SK-N-SH (cell line): ENCODE measurements at regions not wholly inside any gene's neighbourhood (a gene's known extent, or its start where the extent isn't known, plus 50 kb on each side); places are given as distances from the start of the nearest gene placed in this dataset.

Experiments used
- CTCF ChIA-PET: fragments of 300-600, 350-600 bp; formaldehyde crosslinking; extraction: SDS; loops from one replicate; lab custom pipeline; 2021; lab: Yijun Ruan, JAX
- POLR2A ChIA-PET: fragments of 350-600 bp; sonication (Branson Sonifier 250); formaldehyde crosslinking; extraction: SDS; loops from one replicate; lab custom pipeline; 2020; ENCODE audit warnings: antibody characterized with exemption, inconsistent platforms; lab: Yijun Ruan, JAX
- DNase-seq: peaks from one replicate; pipeline ENCODE4 v3.0.0; 2012
- H2AFZ ChIP-seq: fragments of 200-600 bp; sonication (generic); 2 replicates; pipeline ENCODE4 v1.8.1; 2016; ENCODE audit warnings: antibody characterized with exemption, mild to moderate bottlenecking, low read depth
- H3F3A ChIP-seq: fragments of 200-600 bp; sonication (generic); replicated peaks from 2 replicates; pipeline ENCODE3; 2016; ENCODE audit warnings: antibody characterized with exemption, mild to moderate bottlenecking; ENCODE audit not compliant: insufficient read depth
- H3K27ac ChIP-seq, 2 experiments: fragments of 200-500 bp in 1 of 2; fragments of 200-600 bp in 1 of 2; sonication (Bioruptor generic) in 1 of 2; sonication (generic), shearing (Covaris generic) in 1 of 2; 2 replicates each; pipeline versions ENCODE4 v1.5.1 to v1.6.1; 2014 to 2016; ENCODE audit warnings: low read depth in 2 of 2, inconsistent platforms in 1 of 2, low read length in 1 of 2, mild to moderate bottlenecking in 1 of 2, mixed read lengths in 1 of 2
- H3K27me3 ChIP-seq: fragments of 200-600 bp; sonication (generic), shearing (Covaris generic); 2 replicates; pipeline ENCODE4 v1.6.1; 2016; ENCODE audit warnings: mixed run types; ENCODE audit not compliant: insufficient read depth
- H3K36me3 ChIP-seq, 2 experiments: fragments of 200-500 bp in 1 of 2; fragments of 200-600 bp in 1 of 2; sonication (Bioruptor generic) in 1 of 2; sonication (generic) in 1 of 2; replicated peaks in 1 of 2; 2 replicates each; pipeline versions ENCODE3 to v1.5.1; 2014 to 2016; ENCODE audit warnings: low read length in 1 of 2, mild to moderate bottlenecking in 1 of 2; ENCODE audit not compliant: insufficient read depth in 2 of 2, control insufficient read depth in 1 of 2
- H3K4me1 ChIP-seq, 2 experiments: fragments of 200-500 bp in 1 of 2; fragments of 200-600 bp in 1 of 2; sonication (Bioruptor generic) in 1 of 2; sonication (generic), shearing (Covaris generic) in 1 of 2; 2 replicates each; pipeline versions ENCODE4 v1.5.1 to v1.6.1; 2014 to 2016; ENCODE audit warnings: low read depth in 1 of 2, low read length in 1 of 2, mixed run types in 1 of 2; ENCODE audit not compliant: insufficient read depth in 2 of 2, control insufficient read depth in 1 of 2
- H3K4me2 ChIP-seq: fragments of 200-600 bp; sonication (generic), shearing (Covaris generic); 2 replicates; pipeline ENCODE4 v1.6.1; 2017; ENCODE audit warnings: mixed run types
- H3K4me3 ChIP-seq, 2 experiments: fragments of 200-500 bp in 1 of 2; fragments of 200-600 bp in 1 of 2; sonication (Bioruptor generic) in 1 of 2; sonication (generic), shearing (Covaris generic) in 1 of 2; 2 replicates each; pipeline versions ENCODE4 v1.5.1 to v1.8.1; 2014 to 2016; ENCODE audit warnings: low read depth in 2 of 2, inconsistent platforms in 1 of 2, low read length in 1 of 2, mild to moderate bottlenecking in 1 of 2, mixed read lengths in 1 of 2, moderate library complexity in 1 of 2
- H3K79me2 ChIP-seq: fragments of 200-600 bp; sonication (generic); 2 replicates; pipeline ENCODE4 v1.8.1; 2017; ENCODE audit warnings: mild to moderate bottlenecking; ENCODE audit not compliant: insufficient read depth
- H3K9ac ChIP-seq: fragments of 200-600 bp; sonication (generic); 2 replicates; pipeline ENCODE4 v1.6.1; 2017; ENCODE audit warnings: mixed run types
- H3K9me2 ChIP-seq: fragments of 200-600 bp; sonication (generic); 2 replicates; pipeline ENCODE4 v1.6.1; 2017; ENCODE audit warnings: mixed run types
- H3K9me3 ChIP-seq: fragments of 200-600 bp; sonication (generic); 2 replicates; pipeline ENCODE4 v1.6.1; 2017; ENCODE audit warnings: mixed run types, mild to moderate bottlenecking, moderate library complexity
- H4K20me1 ChIP-seq: fragments of 200-600 bp; sonication (generic); 2 replicates; pipeline ENCODE4 v1.6.1; 2017; ENCODE audit warnings: mild to moderate bottlenecking, mixed run types; ENCODE audit not compliant: insufficient read depth
- CHD2 ChIP-seq: fragments of 150-350 bp; IDR thresholded peaks from 2 replicates; pipeline ENCODE4 v1.6.1; 2018; ENCODE audit warnings: low read length; ENCODE audit not compliant: partially characterized antibody
- EP300 ChIP-seq, 2 experiments: IDR thresholded peaks; 2 replicates each; pipeline versions ENCODE4 v1.4.0 to v1.6.1; 2012; ENCODE audit warnings: borderline replicate concordance in 1 of 2, low read depth in 1 of 2, low read length in 1 of 2
- EZH2phosphoT487 ChIP-seq: fragments of 200-600 bp; sonication (generic); IDR thresholded peaks from 2 replicates; pipeline ENCODE4 v1.6.1; 2017; ENCODE audit warnings: low read depth, mixed run types, mild to moderate bottlenecking, antibody characterized with exemption, moderate library complexity, borderline replicate concordance
- FOXJ3 ChIP-seq: sonication (generic); formaldehyde crosslinking; IDR thresholded peaks from 2 replicates; pipeline ENCODE4 v1.5.1; 2020; ENCODE audit warnings: mild to moderate bottlenecking, missing genetic modification reagents
- FOXM1 ChIP-seq: IDR thresholded peaks from 2 replicates; pipeline ENCODE4 v1.4.0; 2012; ENCODE audit warnings: low read depth, mild to moderate bottlenecking
- GABPA ChIP-seq: IDR thresholded peaks from 2 replicates; pipeline ENCODE4 v1.4.0; 2012; ENCODE audit warnings: low read depth, mild to moderate bottlenecking
- GATA2 ChIP-seq: sonication (generic); formaldehyde crosslinking; IDR thresholded peaks from 2 replicates; pipeline ENCODE4 v1.5.0; 2020; ENCODE audit warnings: mild to moderate bottlenecking, missing genetic modification reagents
- IRF3 ChIP-seq: fragments of 150-350 bp; IDR thresholded peaks from 2 replicates; pipeline ENCODE4 v1.6.1; 2016; ENCODE audit warnings: mild to moderate bottlenecking, low read depth, low read length
- JUND ChIP-seq: IDR thresholded peaks from 2 replicates; pipeline ENCODE4 v1.4.0; 2012
- MEF2A ChIP-seq: IDR thresholded peaks from 2 replicates; pipeline ENCODE4 v1.4.0; 2012; ENCODE audit warnings: low read depth, borderline replicate concordance
- MXI1 ChIP-seq: IDR thresholded peaks from 2 replicates; pipeline ENCODE4 v1.6.1; 2012; ENCODE audit warnings: mild to moderate bottlenecking, low read depth, low read length, improper control_type of control experiment
- NFIC ChIP-seq: IDR thresholded peaks from 2 replicates; pipeline ENCODE4 v1.4.0; 2012; ENCODE audit warnings: borderline replicate concordance
- NRF1 ChIP-seq: IDR thresholded peaks from 2 replicates; pipeline ENCODE4 v1.6.1; 2012; ENCODE audit warnings: low read depth, mild to moderate bottlenecking, low read length
- RXRA ChIP-seq: IDR thresholded peaks from 2 replicates; pipeline ENCODE4 v1.4.0; 2012; ENCODE audit warnings: low read depth, mild to moderate bottlenecking, borderline replicate concordance
- SMC3 ChIP-seq: IDR thresholded peaks from 2 replicates; pipeline ENCODE4 v1.6.1; 2012; ENCODE audit warnings: low read depth, low read length, improper control_type of control experiment
- TAF1 ChIP-seq: IDR thresholded peaks from 2 replicates; pipeline ENCODE4 v1.6.1; 2012; ENCODE audit warnings: low read depth, mild to moderate bottlenecking, low read length, moderate library complexity, borderline replicate concordance
- TCF12 ChIP-seq: IDR thresholded peaks from 2 replicates; pipeline ENCODE4 v1.4.0; 2012
- USF1 ChIP-seq: IDR thresholded peaks from 2 replicates; pipeline ENCODE4 v1.4.0; 2012; ENCODE audit warnings: low read depth, borderline replicate concordance
- YY1 ChIP-seq: IDR thresholded peaks from 2 replicates; pipeline ENCODE4 v1.4.0; 2012; ENCODE audit warnings: low read depth, mild to moderate bottlenecking
- ZBTB33 ChIP-seq: IDR thresholded peaks from 2 replicates; pipeline ENCODE4 v1.4.0; 2012; ENCODE audit warnings: low read depth, borderline replicate concordance
- WGBS: methylation state at CpG from one replicate; pipeline ENCODE4 v1.1.6; 2017; ENCODE audit warnings: low lambda C conversion rate; 5-methylcytosine and 5-hydroxymethylcytosine counted together
- TF ChIP-seq, protein P1 (sequence below): IDR thresholded peaks from 2 replicates; pipeline ENCODE4 v1.6.1; 2012; ENCODE audit warnings: mild to moderate bottlenecking, low read depth, low read length, moderate library complexity

- no peak for DNase-seq
- Histone ChIP-seq H3K4me3 (no peak overlapping the region), H3K9me2 (no peaks in the 10 kb centered on the region), H4K20me1 (no peaks in the 10 kb centered on the region), H3K9me3 (no peaks in the 10 kb centered on the region), H3K9ac (no peak overlapping the region), H2AFZ (no peak overlapping the region), H3K27ac (no peak overlapping the region), H3K79me2 (no peaks in the 10 kb centered on the region), H3K4me1 (no peaks in the 10 kb centered on the region; a peak in 2 of 4 replicates), H3F3A (no peaks in the 10 kb centered on the region), H3K27me3 (no peaks in the 10 kb centered on the region), H3K36me3 (no peaks in the 10 kb centered on the region), H3K4me2 (no peak overlapping the region)
- ChIA-PET CTCF (no interaction called here), POLR2A (no interaction called here)
- WGBS: 87% methylated on average over 5 of the region's 5 CpGs
- TF ChIP-seq MEF2A (no peak), FOXJ3 (CRISPR knock-in tag) (no peak), NFIC (no peak), GATA2 (CRISPR knock-in tag) (no peak), ZBTB33 (no peak), RXRA (no peak), YY1 (no peak), JUND (no peak), EP300 (IDR thresholded peaks at IDR 0.05; ENCODE audit: borderline replicate concordance in 1 of 2, low read depth in 1 of 2, low read length in 1 of 2) (no peak), IRF3 (no peak), MXI1 (no peak), TCF12 (no peak), USF1 (no peak), GABPA (no peak)
These were observed 159.3 kb upstream of the GULP1 start for GRCh38 chr2:188132385-188132784.

DNA sequence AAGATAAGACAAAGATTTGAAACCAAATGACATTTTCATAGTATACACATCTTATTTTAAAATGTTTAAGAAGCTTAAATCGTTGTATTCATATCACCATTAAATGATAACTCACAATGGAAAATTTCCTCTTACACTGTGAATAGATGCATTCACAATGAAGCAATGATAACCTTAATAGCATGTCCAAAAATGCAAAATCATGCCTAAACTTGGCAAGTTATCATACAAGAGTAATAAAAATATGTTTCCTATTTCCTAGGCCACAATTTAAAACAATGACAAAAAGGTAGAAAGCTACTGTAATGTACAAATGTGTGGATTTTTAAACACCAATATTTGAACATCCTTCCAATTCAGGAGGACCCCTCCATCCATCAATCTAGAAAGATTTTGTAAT is 157.4 kb upstream of the GULP1 start:
- Histone ChIP-seq H3K79me2 (no peaks in the 10 kb centered on the region), H3K9me2 (no peaks in the 10 kb centered on the region), H3F3A (peaks cover 3% of the 10 kb centered on the region), H3K9me3 (no peaks in the 10 kb centered on the region), H4K20me1 (no peaks in the 10 kb centered on the region), H3K4me2 (no peak overlapping the region), H3K4me1 (no peaks in the 10 kb centered on the region; a peak in 2 of 4 replicates), H2AFZ (peak overlapping the region; percentile 15; the same call in 1 of the 2 replicates), H3K27ac (no peak overlapping the region), H3K36me3 (no peaks in the 10 kb centered on the region), H3K27me3 (no peaks in the 10 kb centered on the region), H3K9ac (no peak overlapping the region), H3K4me3 (no peak overlapping the region)
- CTCF ChIA-PET: interaction anchor here (0.9 kb wide), 1 partner anchor 47 kb away, joined by 3 read pairs; no protein-coding TSS in a partner anchor
- 79% methylated on average over 1 of the region's 1 CpG for WGBS
- no peak for DNase-seq
- POLR2A ChIA-PET: no interaction called here
- TF ChIP-seq, protein P1, sequence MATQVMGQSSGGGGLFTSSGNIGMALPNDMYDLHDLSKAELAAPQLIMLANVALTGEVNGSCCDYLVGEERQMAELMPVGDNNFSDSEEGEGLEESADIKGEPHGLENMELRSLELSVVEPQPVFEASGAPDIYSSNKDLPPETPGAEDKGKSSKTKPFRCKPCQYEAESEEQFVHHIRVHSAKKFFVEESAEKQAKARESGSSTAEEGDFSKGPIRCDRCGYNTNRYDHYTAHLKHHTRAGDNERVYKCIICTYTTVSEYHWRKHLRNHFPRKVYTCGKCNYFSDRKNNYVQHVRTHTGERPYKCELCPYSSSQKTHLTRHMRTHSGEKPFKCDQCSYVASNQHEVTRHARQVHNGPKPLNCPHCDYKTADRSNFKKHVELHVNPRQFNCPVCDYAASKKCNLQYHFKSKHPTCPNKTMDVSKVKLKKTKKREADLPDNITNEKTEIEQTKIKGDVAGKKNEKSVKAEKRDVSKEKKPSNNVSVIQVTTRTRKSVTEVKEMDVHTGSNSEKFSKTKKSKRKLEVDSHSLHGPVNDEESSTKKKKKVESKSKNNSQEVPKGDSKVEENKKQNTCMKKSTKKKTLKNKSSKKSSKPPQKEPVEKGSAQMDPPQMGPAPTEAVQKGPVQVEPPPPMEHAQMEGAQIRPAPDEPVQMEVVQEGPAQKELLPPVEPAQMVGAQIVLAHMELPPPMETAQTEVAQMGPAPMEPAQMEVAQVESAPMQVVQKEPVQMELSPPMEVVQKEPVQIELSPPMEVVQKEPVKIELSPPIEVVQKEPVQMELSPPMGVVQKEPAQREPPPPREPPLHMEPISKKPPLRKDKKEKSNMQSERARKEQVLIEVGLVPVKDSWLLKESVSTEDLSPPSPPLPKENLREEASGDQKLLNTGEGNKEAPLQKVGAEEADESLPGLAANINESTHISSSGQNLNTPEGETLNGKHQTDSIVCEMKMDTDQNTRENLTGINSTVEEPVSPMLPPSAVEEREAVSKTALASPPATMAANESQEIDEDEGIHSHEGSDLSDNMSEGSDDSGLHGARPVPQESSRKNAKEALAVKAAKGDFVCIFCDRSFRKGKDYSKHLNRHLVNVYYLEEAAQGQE: no peak
- TF ChIP-seq TCF12 (no peak), JUND (no peak), RXRA (no peak), FOXJ3 (CRISPR knock-in tag) (no peak), FOXM1 (no peak), TAF1 (no peak), SMC3 (no peak), NRF1 (no peak), CHD2 (no peak), EZH2phosphoT487 (no peak), USF1 (no peak)
